Ectodermal cell (in vitro differentiated cells): ENCODE measurements at regions not wholly inside any gene's neighbourhood (a gene's known extent, or its start where the extent isn't known, plus 50 kb on each side); places are given as distances from the start of the nearest gene placed in this dataset.

Experiments
- H3K27ac ChIP-seq: 2 replicates; pipeline ENCODE4 v1.7.0; 2013; ENCODE audit warnings: mild to moderate bottlenecking, low read depth, low read length; ENCODE audit not compliant: insufficient read depth, poor library complexity, severe bottlenecking
- H3K27me3 ChIP-seq: 2 replicates; pipeline ENCODE4 v1.7.0; 2013; ENCODE audit warnings: mild to moderate bottlenecking, low read length; ENCODE audit not compliant: insufficient read depth, control insufficient read depth, poor library complexity, severe bottlenecking
- H3K36me3 ChIP-seq: one replicate; pipeline ENCODE4 v1.7.0; 2013; ENCODE audit warnings: low read length; ENCODE audit not compliant: control insufficient read depth, insufficient read depth
- H3K4me1 ChIP-seq: one replicate; pipeline ENCODE4 v1.7.0; 2013; ENCODE audit warnings: low read length; ENCODE audit not compliant: control insufficient read depth, insufficient read depth
- H3K4me3 ChIP-seq: 2 replicates; pipeline ENCODE4 v1.7.0; 2013; ENCODE audit warnings: low read depth, low read length, control low read depth; ENCODE audit not compliant: insufficient read depth
- H3K9me3 ChIP-seq: 2 replicates; pipeline ENCODE4 v1.7.0; 2013; ENCODE audit warnings: mild to moderate bottlenecking, low read length, moderate library complexity; ENCODE audit not compliant: control insufficient read depth
- WGBS, 2 experiments: methylation state at CpG; one replicate each; pipeline ENCODE4 v1.1.7; 2013; ENCODE audit warnings: missing lambda C conversion rate in 2 of 2; 5-methylcytosine and 5-hydroxymethylcytosine counted together

DNA sequence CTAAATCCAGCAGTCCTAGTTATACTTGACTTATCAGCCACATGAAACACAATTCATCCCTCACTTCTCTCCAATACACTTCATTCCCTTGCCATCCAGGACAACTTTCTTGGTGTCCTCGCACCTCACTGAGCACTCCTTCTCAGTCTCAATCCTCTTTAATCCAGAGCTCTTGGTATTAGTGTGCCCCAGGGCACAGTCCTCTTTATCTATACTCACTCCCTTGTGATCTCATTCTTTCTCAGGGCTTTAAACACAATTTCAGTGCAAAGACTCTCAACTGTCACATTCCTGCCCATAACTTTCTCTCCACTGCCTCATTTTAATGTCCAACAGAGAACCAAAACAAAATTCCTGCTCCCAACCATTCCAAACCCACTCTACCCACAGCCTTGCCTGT, 60.8 kb upstream of the SPOPL start:
- 92 to 93% methylated on average over 1 of the region's 1 CpG for WGBS, 2 experiments
- Histone ChIP-seq H3K27ac (no peak overlapping the region), H3K27me3 (no peaks in the 10 kb centered on the region), H3K4me1 (no peaks in the 10 kb centered on the region), H3K36me3 (no peaks in the 10 kb centered on the region), H3K9me3 (no peaks in the 10 kb centered on the region), H3K4me3 (no peak overlapping the region)

DNA sequence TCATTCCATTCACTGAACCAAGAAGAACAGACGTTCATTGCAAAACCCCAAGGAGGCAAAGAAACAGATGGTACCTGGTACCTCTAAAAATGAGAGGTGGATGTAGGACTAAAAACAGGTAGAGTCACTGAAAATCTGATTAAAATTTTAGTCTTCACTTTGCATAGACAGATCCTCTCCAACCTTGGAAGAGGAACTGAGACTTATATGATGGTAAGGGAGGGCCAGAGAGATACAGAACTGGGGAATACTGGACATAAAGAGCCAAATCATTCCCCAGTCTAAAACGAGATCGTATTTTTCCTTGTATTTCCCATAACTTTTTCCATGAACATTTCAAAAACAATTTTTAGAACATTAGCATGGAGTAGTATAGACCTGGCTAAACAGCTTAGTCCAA, 59.7 kb upstream of the SPOPL start:
- Histone ChIP-seq H3K27me3 (no peaks in the 10 kb centered on the region), H3K4me3 (no peak overlapping the region), H3K36me3 (no peaks in the 10 kb centered on the region), H3K27ac (no peak overlapping the region), H3K9me3 (no peaks in the 10 kb centered on the region), H3K4me1 (no peaks in the 10 kb centered on the region)
- 96 to 98% methylated on average over 3 of the region's 3 CpGs for WGBS, 2 experiments

DNA sequence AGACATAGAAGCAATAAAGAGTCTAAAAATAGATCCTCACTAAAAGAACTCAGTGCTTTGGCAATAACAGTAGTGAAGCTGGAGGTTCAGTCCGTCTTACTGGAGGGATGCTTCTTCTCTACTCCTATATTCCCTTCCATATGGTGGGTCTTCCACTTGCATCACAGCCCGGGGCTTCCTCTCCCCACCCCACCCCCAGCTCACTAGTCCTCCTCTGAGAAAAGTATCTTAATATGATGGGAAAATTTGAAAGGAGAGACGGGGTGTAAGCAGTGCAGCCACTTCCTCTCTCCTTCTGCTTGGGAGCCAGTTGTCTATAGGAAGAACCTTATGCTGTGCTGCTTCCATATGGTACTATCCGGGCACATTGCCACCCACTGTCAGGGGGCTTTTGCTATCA, 57.2 kb upstream of the SPOPL start:
- no peak overlapping the region for H3K27ac ChIP-seq
- no peak overlapping the region for H3K4me3 ChIP-seq
- 96 to 97% methylated on average over 3 to 4 of the region's 4 CpGs for WGBS, 2 experiments
- no peaks in the 10 kb centered on the region for H3K27me3 ChIP-seq
- no peaks in the 10 kb centered on the region for H3K9me3 ChIP-seq
- H3K4me1 ChIP-seq, result no peaks in the 10 kb centered on the region
- no peaks in the 10 kb centered on the region for H3K36me3 ChIP-seq

DNA sequence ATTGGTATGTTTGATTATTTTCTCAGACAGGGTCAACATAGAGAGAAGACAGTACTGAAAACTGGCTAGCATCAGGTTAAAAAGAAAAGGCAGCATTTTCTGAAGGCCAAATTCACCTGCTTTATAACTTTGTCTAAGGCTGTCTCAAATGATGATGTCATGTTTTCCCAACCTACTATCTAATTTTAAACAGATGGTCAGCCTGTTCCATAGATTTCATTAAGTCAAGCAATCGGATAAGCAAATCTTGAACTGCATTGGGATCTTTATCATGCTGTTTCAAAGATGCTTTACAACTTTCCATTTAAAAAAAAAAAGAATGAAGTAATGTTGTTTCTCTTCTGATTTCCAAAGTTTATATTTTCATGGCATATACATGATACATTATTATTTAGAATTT, 56.3 kb upstream of the SPOPL start:
- no peaks in the 10 kb centered on the region for H3K9me3 ChIP-seq
- no peak overlapping the region for H3K4me3 ChIP-seq
- no peaks in the 10 kb centered on the region for H3K27me3 ChIP-seq
- H3K4me1 ChIP-seq, result no peaks in the 10 kb centered on the region
- H3K36me3 ChIP-seq, result no peaks in the 10 kb centered on the region
- WGBS, 2 experiments, result 79 to 89% methylated on average over 1 of the region's 1 CpG
- no peak overlapping the region for H3K27ac ChIP-seq

DNA sequence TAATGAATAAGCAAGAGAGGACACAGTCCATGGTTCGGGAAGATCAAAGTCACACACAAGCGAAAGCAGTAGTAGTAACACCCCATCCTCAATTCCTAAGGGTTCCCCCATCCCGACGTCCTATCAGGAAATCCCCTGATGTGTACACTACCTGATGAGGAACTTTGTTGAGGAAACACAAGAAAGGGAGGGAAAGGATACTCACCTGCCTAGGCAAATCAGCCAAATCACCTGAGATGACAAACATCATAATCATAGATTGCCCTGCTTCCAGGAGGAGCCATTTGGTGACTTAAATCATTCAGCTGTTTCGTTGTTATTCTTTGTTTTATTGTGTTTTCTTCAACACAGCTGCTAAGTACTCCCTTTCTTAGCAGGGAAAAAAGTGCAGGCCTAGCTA, 55.5 kb upstream of the SPOPL start:
- Histone ChIP-seq H3K4me3 (no peak overlapping the region), H3K9me3 (no peaks in the 10 kb centered on the region), H3K4me1 (no peaks in the 10 kb centered on the region), H3K36me3 (no peaks in the 10 kb centered on the region), H3K27ac (no peak overlapping the region), H3K27me3 (no peaks in the 10 kb centered on the region)
- 88 to 94% methylated on average over 5 of the region's 5 CpGs for WGBS, 2 experiments

DNA sequence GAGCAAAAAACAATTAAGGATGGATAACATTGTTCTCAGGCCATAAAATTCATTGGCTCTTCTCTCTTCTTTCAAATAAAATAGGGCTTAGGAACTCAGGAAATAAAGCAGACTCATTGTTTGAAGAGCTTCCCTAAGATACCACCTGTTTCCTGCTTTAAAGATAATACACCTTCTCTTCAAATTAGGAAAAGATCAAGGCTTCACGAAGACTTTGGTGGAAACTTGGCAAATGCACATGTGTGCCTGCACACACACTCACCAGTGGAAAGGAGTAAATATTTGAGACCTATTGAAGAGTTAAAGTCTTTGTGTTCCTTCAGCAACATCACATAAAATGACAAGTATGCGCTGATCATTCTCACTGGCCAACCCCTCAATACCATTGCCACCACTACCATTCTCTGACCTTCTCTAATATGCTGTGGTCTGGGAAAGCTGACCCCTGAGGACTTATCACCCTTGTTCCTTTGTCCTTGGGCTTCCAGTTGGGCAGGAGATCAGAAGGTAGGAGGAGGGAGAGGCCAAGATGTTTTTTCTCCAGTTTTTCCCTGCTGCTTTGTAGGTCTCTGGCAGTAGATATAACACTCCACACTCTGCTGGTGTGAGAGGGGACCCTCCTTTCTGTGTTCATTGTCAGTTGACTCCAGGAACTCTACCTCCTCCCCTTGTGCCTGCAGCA, 53.5 kb upstream of the SPOPL start:
- Histone ChIP-seq H3K27ac (no peak overlapping the region), H3K27me3 (no peaks in the 10 kb centered on the region), H3K4me1 (no peaks in the 10 kb centered on the region), H3K36me3 (no peaks in the 10 kb centered on the region), H3K4me3 (no peak overlapping the region), H3K9me3 (no peaks in the 10 kb centered on the region)
- WGBS, 2 experiments, result 94 to 100% methylated on average over 2 of the region's 2 CpGs
